Peyer's patch (tissue), 4 donors: ENCODE measurements at regions not wholly inside any gene's neighbourhood (a gene's known extent, or its start where the extent isn't known, plus 50 kb on each side); places are given as distances from the start of the nearest gene placed in this dataset.
A peak's percentile ranks its signal among the peaks of the same experiment; 100 is the strongest.

ENCODE experiments used
- DNase-seq, 3 donors: peaks; one replicate each; pipeline ENCODE4 v3.0.0-alpha.2; 2017 to 2019
- H3K27ac ChIP-seq, 4 donors: fragments of 200-600 bp; sonication (generic); one replicate each; pipeline ENCODE4 v1.5.1; 2016 to 2019
- H3K27me3 ChIP-seq, 2 donors: fragments of 200-600 bp; sonication (generic); one replicate each; pipeline ENCODE4 v1.5.1; 2019
- H3K36me3 ChIP-seq, 3 donors: fragments of 200-600 bp; sonication (generic); one replicate each; pipeline ENCODE4 v1.5.1; 2016 to 2019
- H3K4me1 ChIP-seq, 4 donors: fragments of 200-600 bp; sonication (generic); one replicate each; pipeline ENCODE4 v1.5.1; 2016 to 2019
- H3K4me3 ChIP-seq, 4 donors: fragments of 200-600 bp; sonication (generic); 1 replicate in 3 of 4; 2 replicates in 1 of 4; pipeline ENCODE4 v1.5.1; 2016 to 2019; ENCODE audit warnings: mild to moderate bottlenecking in 1 of 4
- H3K9me3 ChIP-seq, 4 donors: fragments of 200-600 bp; sonication (generic); one replicate each; pipeline ENCODE4 v1.5.1; 2016 to 2019; ENCODE audit warnings: mild to moderate bottlenecking in 1 of 4
- POLR2A ChIP-seq, 2 donors: fragments of 450-650 bp; IDR thresholded peaks; one replicate each; pipeline ENCODE4 v1.5.1; 2017; ENCODE audit warnings: antibody characterized with exemption in 2 of 2, mild to moderate bottlenecking in 2 of 2, moderate library complexity in 2 of 2
- TF ChIP-seq, protein P1 (sequence below), 6 experiments: fragments of 450-650 bp in 4 of 6; fragments of 200-600 bp in 2 of 6; sonication (generic) in 1 of 6; IDR thresholded peaks; one replicate each; pipeline ENCODE4 v1.5.1; 2017 to 2019; ENCODE audit warnings: antibody characterized with exemption in 6 of 6, mild to moderate bottlenecking in 3 of 6, moderate library complexity in 1 of 6

DNA sequence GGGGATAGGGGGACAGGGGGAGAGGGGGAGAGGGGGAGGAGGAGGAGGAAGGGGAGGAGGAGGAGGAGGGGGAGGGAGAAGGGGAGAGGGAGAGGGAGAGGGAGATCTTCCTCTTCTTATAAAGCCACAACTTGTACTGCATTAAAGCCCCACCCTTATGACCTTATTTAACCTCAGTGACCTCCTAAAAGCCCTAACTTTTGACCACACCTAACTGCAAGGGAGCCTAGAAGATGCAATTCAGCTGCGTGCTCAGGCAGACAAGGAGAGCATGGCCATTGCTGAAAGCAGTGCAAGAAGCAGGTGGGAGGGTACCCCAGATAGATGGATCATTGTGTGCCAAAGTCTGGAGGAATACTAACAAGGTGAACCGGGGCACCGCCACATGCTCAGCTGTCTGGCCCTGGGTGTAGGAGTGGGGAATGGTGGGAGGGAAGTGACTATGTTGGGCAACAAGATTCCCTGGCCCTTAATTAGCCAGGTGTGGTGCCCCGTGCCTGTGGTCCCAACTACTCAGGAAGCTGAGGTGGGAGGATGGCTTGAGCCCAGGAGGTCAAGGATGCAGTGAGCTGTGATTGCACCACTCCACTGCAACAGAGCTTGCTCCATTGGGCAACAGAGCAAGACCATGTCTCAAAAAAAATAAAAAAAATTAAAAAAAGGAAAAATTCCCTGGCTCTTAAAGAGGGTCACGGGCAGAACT is 125.4 kb upstream of the BOD1 start:
- H3K9me3 ChIP-seq: no peaks in the 10 kb centered on the region
- no peak overlapping the region for H3K4me3 ChIP-seq
- no peak overlapping the region for H3K27ac ChIP-seq
- peaks cover 3 to 8% (median 5%) of the 10 kb centered on the region in 4 donors for H3K4me1 ChIP-seq
- no peaks in the 10 kb centered on the region for H3K27me3 ChIP-seq
- H3K36me3 ChIP-seq: no peaks in the 10 kb centered on the region
- DNase-seq: peak in 2 of 3 donors; percentile 20 to 36
- TF ChIP-seq, protein P1, sequence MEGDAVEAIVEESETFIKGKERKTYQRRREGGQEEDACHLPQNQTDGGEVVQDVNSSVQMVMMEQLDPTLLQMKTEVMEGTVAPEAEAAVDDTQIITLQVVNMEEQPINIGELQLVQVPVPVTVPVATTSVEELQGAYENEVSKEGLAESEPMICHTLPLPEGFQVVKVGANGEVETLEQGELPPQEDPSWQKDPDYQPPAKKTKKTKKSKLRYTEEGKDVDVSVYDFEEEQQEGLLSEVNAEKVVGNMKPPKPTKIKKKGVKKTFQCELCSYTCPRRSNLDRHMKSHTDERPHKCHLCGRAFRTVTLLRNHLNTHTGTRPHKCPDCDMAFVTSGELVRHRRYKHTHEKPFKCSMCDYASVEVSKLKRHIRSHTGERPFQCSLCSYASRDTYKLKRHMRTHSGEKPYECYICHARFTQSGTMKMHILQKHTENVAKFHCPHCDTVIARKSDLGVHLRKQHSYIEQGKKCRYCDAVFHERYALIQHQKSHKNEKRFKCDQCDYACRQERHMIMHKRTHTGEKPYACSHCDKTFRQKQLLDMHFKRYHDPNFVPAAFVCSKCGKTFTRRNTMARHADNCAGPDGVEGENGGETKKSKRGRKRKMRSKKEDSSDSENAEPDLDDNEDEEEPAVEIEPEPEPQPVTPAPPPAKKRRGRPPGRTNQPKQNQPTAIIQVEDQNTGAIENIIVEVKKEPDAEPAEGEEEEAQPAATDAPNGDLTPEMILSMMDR (IDR thresholded peaks at IDR 0.05): no peak
- TF ChIP-seq POLR2A (IDR thresholded peaks at IDR 0.05): no peak

DNA sequence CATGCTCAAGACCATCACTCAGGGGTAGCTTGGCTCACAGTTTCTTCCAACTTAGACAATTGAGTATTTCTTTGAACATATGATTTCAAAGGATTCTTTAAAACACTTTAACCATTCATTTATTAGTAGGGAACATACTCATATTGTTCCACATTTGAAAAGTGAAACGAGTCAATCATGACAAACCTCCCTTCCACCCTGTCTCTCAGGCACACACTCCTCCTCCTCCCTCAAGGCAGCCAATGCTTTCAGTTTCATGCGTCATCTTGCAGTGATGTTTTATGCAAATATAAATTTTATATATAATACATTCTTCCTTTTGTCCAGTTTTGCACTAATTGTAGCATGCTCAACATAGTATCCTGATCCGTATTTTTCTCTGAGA is 126.0 kb upstream of the BOD1 start:
- H3K27ac ChIP-seq: no peak overlapping the region
- H3K36me3 ChIP-seq: no peaks in the 10 kb centered on the region
- no peak for DNase-seq
- TF ChIP-seq, protein P1 (IDR thresholded peaks at IDR 0.05): no peak
- TF ChIP-seq POLR2A (IDR thresholded peaks at IDR 0.05): no peak
- H3K4me3 ChIP-seq: no peak overlapping the region
- H3K4me1 ChIP-seq: peaks cover 0 to 6% (median under 1%) of the 10 kb centered on the region in 4 donors
- no peaks in the 10 kb centered on the region for H3K9me3 ChIP-seq
- H3K27me3 ChIP-seq: no peaks in the 10 kb centered on the region

DNA sequence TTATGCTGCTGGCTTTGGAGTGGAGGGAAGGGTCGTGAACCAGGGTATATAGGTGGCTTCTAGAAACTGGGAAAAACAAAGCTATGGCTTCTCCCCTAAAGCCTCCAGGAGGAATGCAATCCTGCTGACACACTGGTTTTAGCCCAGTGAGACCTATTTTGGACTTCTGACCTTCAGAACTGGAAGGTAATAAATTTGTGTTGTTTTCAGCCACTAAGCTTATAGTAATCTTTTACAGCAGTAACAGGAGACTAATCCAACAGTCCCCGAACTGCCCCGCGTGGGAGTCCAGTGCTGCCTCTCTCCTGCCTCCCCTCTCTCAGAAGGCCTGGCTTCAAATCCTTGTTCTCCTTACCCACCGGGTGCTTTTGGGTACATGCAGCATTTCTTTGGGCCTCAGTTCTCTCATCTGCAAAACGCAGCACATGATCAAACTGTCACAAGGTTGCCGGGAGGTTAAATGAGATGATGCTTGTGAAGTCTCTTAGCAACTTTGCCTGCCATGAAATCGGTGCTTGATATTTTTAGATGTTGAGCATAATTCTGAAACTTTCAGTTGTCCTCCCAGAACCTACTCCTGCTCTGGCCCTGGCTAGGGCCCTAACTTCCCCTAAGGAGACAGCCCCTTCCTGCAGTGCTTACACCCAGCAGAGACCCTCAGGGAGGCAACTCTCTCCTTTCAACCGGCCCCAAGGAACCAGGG is 127.3 kb upstream of the BOD1 start:
- Histone ChIP-seq H3K27ac (peak overlapping the region in 2 of 4 donors; percentile 15 to 46), H3K27me3 (no peaks in the 10 kb centered on the region), H3K9me3 (no peaks in the 10 kb centered on the region), H3K4me1 (peaks cover 0 to 6% (median 0%) of the 10 kb centered on the region in 4 donors), H3K4me3 (no peak overlapping the region), H3K36me3 (no peaks in the 10 kb centered on the region)
- no peak for DNase-seq
- no peak for TF ChIP-seq POLR2A (IDR thresholded peaks at IDR 0.05)
- TF ChIP-seq, protein P1 (IDR thresholded peaks at IDR 0.05): no peak

DNA sequence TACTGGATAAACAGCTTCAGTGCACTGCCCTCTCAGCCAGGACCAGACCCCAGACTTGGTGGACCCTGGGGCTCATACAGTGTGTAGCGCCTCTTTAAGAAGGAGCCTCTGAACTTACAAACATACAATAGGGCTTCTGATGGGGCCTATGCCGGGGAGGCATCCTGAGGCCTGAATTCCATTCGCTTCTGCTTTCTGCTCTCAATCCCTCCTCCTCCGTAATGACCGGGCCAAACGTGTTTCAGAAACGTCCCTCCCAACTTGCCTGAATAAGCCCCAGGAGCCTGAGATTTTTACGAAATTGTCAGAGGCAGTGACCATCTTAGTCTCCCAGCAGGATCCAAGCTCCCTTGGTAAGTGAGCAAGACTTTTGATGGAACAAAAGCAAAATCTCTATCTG is 128.1 kb upstream of the BOD1 start:
- TF ChIP-seq, protein P1 (IDR thresholded peaks at IDR 0.05): no peak
- TF ChIP-seq POLR2A (IDR thresholded peaks at IDR 0.05): no peak
- Histone ChIP-seq H3K9me3 (no peaks in the 10 kb centered on the region), H3K27ac (peak overlapping the region in 1 of 4 donors; percentile 46), H3K27me3 (no peaks in the 10 kb centered on the region), H3K4me3 (no peak overlapping the region), H3K4me1 (peaks cover 0 to 6% (median 0%) of the 10 kb centered on the region in 4 donors), H3K36me3 (no peaks in the 10 kb centered on the region)
- DNase-seq: no peak

DNA sequence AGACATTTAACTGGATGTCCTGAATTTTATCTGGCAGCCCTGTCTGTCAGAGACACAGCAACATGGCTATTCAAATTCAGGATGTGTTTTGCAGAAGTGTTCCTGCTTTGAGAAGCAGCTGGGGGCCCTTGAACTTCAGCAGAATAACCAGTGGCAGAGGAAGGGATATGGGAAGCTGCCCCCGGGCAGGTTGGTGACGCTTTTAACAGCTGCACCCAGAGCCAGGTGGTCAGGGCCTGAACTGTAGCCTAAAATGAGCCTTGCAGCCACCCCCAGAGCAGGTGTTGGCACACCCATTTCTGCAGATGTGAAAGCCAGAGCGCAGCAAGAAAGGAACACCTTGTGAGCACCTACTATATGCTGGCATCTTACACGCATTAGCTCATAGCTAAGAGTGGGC is 128.7 kb upstream of the BOD1 start:
- no peaks in the 10 kb centered on the region for H3K27me3 ChIP-seq
- TF ChIP-seq, protein P1 (IDR thresholded peaks at IDR 0.05): no peak
- no peak for TF ChIP-seq POLR2A (IDR thresholded peaks at IDR 0.05)
- H3K9me3 ChIP-seq: no peaks in the 10 kb centered on the region
- no peaks in the 10 kb centered on the region for H3K36me3 ChIP-seq
- peak; percentile 34 to 86 (median 77) for DNase-seq
- no peak overlapping the region for H3K4me3 ChIP-seq
- peaks cover 0 to 6% (median 0%) of the 10 kb centered on the region in 4 donors for H3K4me1 ChIP-seq
- peak overlapping the region in 2 of 4 donors; percentile 35 to 46 for H3K27ac ChIP-seq
